Smooth muscle cell (in vitro differentiated cells): ENCODE measurements at regions not wholly inside any gene's neighbourhood (a gene's known extent, or its start where the extent isn't known, plus 50 kb on each side); places are given as distances from the start of the nearest gene placed in this dataset.

ENCODE experiments used
- DNase-seq: peaks from one replicate; lab custom pipeline; 2025; ENCODE audit not compliant: unreplicated experiment; lab: John Stamatoyannopoulos, UW
- H2AFZ ChIP-seq: fragments of 200-600 bp; sonication (generic); 2 replicates; pipeline ENCODE4 v1.6.0; 2016; ENCODE audit warnings: antibody characterized with exemption, low read depth, mild to moderate bottlenecking
- H3F3A ChIP-seq: fragments of 200-600 bp; sonication (generic); 2 replicates; pipeline ENCODE4 v1.6.0; 2017; ENCODE audit warnings: antibody characterized with exemption, low read depth
- H3K27ac ChIP-seq: fragments of 200-600 bp; sonication (generic); 2 replicates; pipeline ENCODE4 v1.5.1; 2016; ENCODE audit warnings: low read depth, mild to moderate bottlenecking
- H3K27me3 ChIP-seq: fragments of 200-600 bp; sonication (generic); 2 replicates; pipeline ENCODE4 v1.6.1; 2016; ENCODE audit warnings: low read depth, mild to moderate bottlenecking
- H3K36me3 ChIP-seq: fragments of 200-600 bp; sonication (generic); 2 replicates; pipeline ENCODE4 v1.5.1; 2016; ENCODE audit warnings: low read depth
- H3K4me1 ChIP-seq: fragments of 200-600 bp; sonication (generic); 2 replicates; pipeline ENCODE4 v1.5.1; 2016; ENCODE audit warnings: low read depth
- H3K4me2 ChIP-seq: fragments of 200-600 bp; sonication (generic); 2 replicates; pipeline ENCODE4 v1.6.0; 2016; ENCODE audit warnings: mild to moderate bottlenecking
- H3K4me3 ChIP-seq: fragments of 200-600 bp; sonication (generic); 2 replicates; pipeline ENCODE4 v1.5.1; 2016; ENCODE audit warnings: mild to moderate bottlenecking
- H3K79me2 ChIP-seq: fragments of 200-600 bp; sonication (generic); 2 replicates; pipeline ENCODE4 v1.6.0; 2016; ENCODE audit warnings: low read depth, mild to moderate bottlenecking
- H3K9ac ChIP-seq: fragments of 200-600 bp; sonication (generic); 2 replicates; pipeline ENCODE4 v1.6.0; 2016; ENCODE audit warnings: low read depth
- H3K9me3 ChIP-seq: fragments of 200-600 bp; sonication (generic); replicated peaks from 2 replicates; pipeline ENCODE4 v1.5.1; 2016; ENCODE audit warnings: low read depth
- H4K20me1 ChIP-seq: fragments of 200-600 bp; sonication (generic); 2 replicates; pipeline ENCODE4 v1.6.0; 2016; ENCODE audit warnings: low read depth
- CTCF ChIP-seq: fragments of 200-600 bp; sonication (generic); IDR thresholded peaks from 2 replicates; pipeline ENCODE4 v1.5.1; 2017; ENCODE audit warnings: borderline replicate concordance, mild to moderate bottlenecking, antibody characterized with exemption; ENCODE audit not compliant: insufficient read depth, poor library complexity, severe bottlenecking
- WGBS: methylation state at CpG from one replicate; pipeline ENCODE4 v1.1.7; 2016; ENCODE audit warnings: low lambda C conversion rate; 5-methylcytosine and 5-hydroxymethylcytosine counted together

- DNase-seq: no peak
- Histone ChIP-seq H3K27ac (no peak overlapping the region), H3K27me3 (no peaks in the 10 kb centered on the region), H4K20me1 (no peaks in the 10 kb centered on the region), H3K36me3 (no peaks in the 10 kb centered on the region), H3K4me1 (no peaks in the 10 kb centered on the region), H3F3A (no peaks in the 10 kb centered on the region), H3K9me3 (no peaks in the 10 kb centered on the region), H3K79me2 (no peaks in the 10 kb centered on the region), H2AFZ (no peak overlapping the region), H3K4me2 (no peak overlapping the region), H3K4me3 (no peak overlapping the region), H3K9ac (no peak overlapping the region)
- 63% methylated on average over 1 of the region's 1 CpG for WGBS
- TF ChIP-seq CTCF: no peak
These were observed 1288.4 kb downstream of the AACS start for GRCh38 chr12:126353604-126354003.

- no peaks in the 10 kb centered on the region for H3K9me3 ChIP-seq
- no peaks in the 10 kb centered on the region for H3K36me3 ChIP-seq
- H3K27me3 ChIP-seq: no peaks in the 10 kb centered on the region
- H4K20me1 ChIP-seq: no peaks in the 10 kb centered on the region
- DNase-seq: no peak
- H3K4me2 ChIP-seq: no peak overlapping the region
- no peak for TF ChIP-seq CTCF
- no peaks in the 10 kb centered on the region for H3K79me2 ChIP-seq
- no peak overlapping the region for H2AFZ ChIP-seq
- H3K27ac ChIP-seq: no peak overlapping the region
- H3F3A ChIP-seq: no peaks in the 10 kb centered on the region
- no peaks in the 10 kb centered on the region for H3K4me1 ChIP-seq
- no peak overlapping the region for H3K9ac ChIP-seq
- no peak overlapping the region for H3K4me3 ChIP-seq
- WGBS: 83% methylated on average over 4 of the region's 4 CpGs
These were observed 1289.4 kb downstream of the AACS start for GRCh38 chr12:126354633-126355032.

GRCh38 chr12:126355346-126355745 is 1290.1 kb downstream of the AACS start:
- Histone ChIP-seq H3K4me3 (no peak overlapping the region), H3K79me2 (no peaks in the 10 kb centered on the region), H3K4me1 (no peaks in the 10 kb centered on the region), H3K9me3 (no peaks in the 10 kb centered on the region), H3K36me3 (no peaks in the 10 kb centered on the region), H2AFZ (no peak overlapping the region), H3K27me3 (no peaks in the 10 kb centered on the region), H3F3A (no peaks in the 10 kb centered on the region), H3K4me2 (no peak overlapping the region), H3K27ac (no peak overlapping the region), H3K9ac (no peak overlapping the region), H4K20me1 (no peaks in the 10 kb centered on the region)
- no peak for DNase-seq
- 79% methylated on average over 2 of the region's 2 CpGs for WGBS
- no peak for TF ChIP-seq CTCF

GRCh38 chr12:126358806-126359205 is 1293.6 kb downstream of the AACS start:
- Histone ChIP-seq H3K4me1 (no peaks in the 10 kb centered on the region), H3K9me3 (no peaks in the 10 kb centered on the region), H3K36me3 (no peaks in the 10 kb centered on the region), H3K79me2 (no peaks in the 10 kb centered on the region), H3K4me2 (no peak overlapping the region), H4K20me1 (no peaks in the 10 kb centered on the region), H3K27ac (no peak overlapping the region), H2AFZ (no peak overlapping the region), H3F3A (no peaks in the 10 kb centered on the region), H3K9ac (no peak overlapping the region), H3K27me3 (no peaks in the 10 kb centered on the region), H3K4me3 (no peak overlapping the region)
- TF ChIP-seq CTCF: no peak
- 91% methylated on average over 5 of the region's 5 CpGs for WGBS
- no peak for DNase-seq
